ENCODE measurements at regions not wholly inside any gene's neighbourhood (a gene's known extent, or its start where the extent isn't known, plus 50 kb on each side); places are given as distances from the start of the nearest gene placed in this dataset.

- TF ChIP-seq CTCF (IDR thresholded peaks at IDR 0.05; ENCODE audit: low read depth, low read length, poor library complexity, severe bottlenecking): no peak
- TF ChIP-seq EZH2phosphoT487 (IDR thresholded peaks at IDR 0.05; ENCODE audit: borderline replicate concordance, low read length): no peak
These were observed 416.6 kb upstream of the TRIB2 start for GRCh38 chr2:12300019-12300602.
